ENCODE measurements at regions not wholly inside any gene's neighbourhood (a gene's known extent, or its start where the extent isn't known, plus 50 kb on each side); places are given as distances from the start of the nearest gene placed in this dataset.
"Not testable (repeated sequence)": the region's sequence is repeated elsewhere in the genome, so short reads cannot be mapped to it uniquely, and the experiment has no call there.

- 75 to 77% (median 76%) methylated on average over 11 of the region's 11 CpGs for WGBS, 3 donors
- Histone ChIP-seq H3K4me1 (ENCODE audit: control insufficient read depth in 3 of 3, insufficient read depth in 2 of 3, low read depth in 1 of 3, low read length in 2 of 3) (no peaks in the 10 kb centered on the region), H3K36me3 (ENCODE audit: control insufficient read depth in 3 of 3, insufficient read depth in 2 of 3, low read depth in 1 of 3, low read length in 3 of 3) (no peaks in the 10 kb centered on the region), H3K9me3 (ENCODE audit: control insufficient read depth in 2 of 2, insufficient read depth in 1 of 2, low read depth in 1 of 2, low read length in 1 of 2) (peaks cover 1 to 8% of the 10 kb centered on the region in 2 donors), H3K27me3 (ENCODE audit: control insufficient read depth in 3 of 3, insufficient read depth in 3 of 3, low read length in 3 of 3) (no peaks in the 10 kb centered on the region), H3K4me3 (ENCODE audit: low read depth in 1 of 3, low read length in 3 of 3) (no peak overlapping the region), H3K27ac (ENCODE audit: low read depth in 1 of 3, low read length in 2 of 3) (no peak overlapping the region)
- no peak for FAIRE-seq
- DNase-seq, result no peak
Observed at GRCh38 chr11:19615341-19616183, 97.1 kb upstream of the NAV2 start.

GRCh38 chr11:19614370-19614940 is 98.2 kb upstream of the NAV2 start:
- Histone ChIP-seq H3K27ac (ENCODE audit: low read depth in 1 of 3, low read length in 2 of 3) (no peak overlapping the region), H3K4me3 (ENCODE audit: low read depth in 1 of 3, low read length in 3 of 3) (no peak overlapping the region), H3K4me1 (ENCODE audit: control insufficient read depth in 3 of 3, insufficient read depth in 2 of 3, low read depth in 1 of 3, low read length in 2 of 3) (no peaks in the 10 kb centered on the region), H3K27me3 (ENCODE audit: control insufficient read depth in 3 of 3, insufficient read depth in 3 of 3, low read length in 3 of 3) (peaks cover 0 to 1% (median 0%) of the 10 kb centered on the region in 3 donors), H3K9me3 (ENCODE audit: control insufficient read depth in 2 of 2, insufficient read depth in 1 of 2, low read depth in 1 of 2, low read length in 1 of 2) (peaks cover 1 to 8% of the 10 kb centered on the region in 2 donors), H3K36me3 (ENCODE audit: control insufficient read depth in 3 of 3, insufficient read depth in 2 of 3, low read depth in 1 of 3, low read length in 3 of 3) (no peaks in the 10 kb centered on the region)
- FAIRE-seq (no peak), DNase-seq (no peak)
- WGBS, 3 donors, result 71 to 85% (median 71%) methylated on average over 3 of the region's 3 CpGs

GRCh38 chr11:19612025-19612424 is 100.6 kb upstream of the NAV2 start:
- H3K36me3 ChIP-seq (ENCODE audit: control insufficient read depth in 3 of 3, insufficient read depth in 2 of 3, low read depth in 1 of 3, low read length in 3 of 3); H3K27me3 ChIP-seq (ENCODE audit: control insufficient read depth in 3 of 3, insufficient read depth in 3 of 3, low read length in 3 of 3); DNase-seq; H3K4me1 ChIP-seq (ENCODE audit: control insufficient read depth in 3 of 3, insufficient read depth in 2 of 3, low read depth in 1 of 3, low read length in 2 of 3); H3K9me3 ChIP-seq (ENCODE audit: control insufficient read depth in 2 of 2, insufficient read depth in 1 of 2, low read depth in 1 of 2, low read length in 1 of 2); H3K4me3 ChIP-seq (ENCODE audit: low read depth in 1 of 3, low read length in 3 of 3); H3K27ac ChIP-seq (ENCODE audit: low read depth in 1 of 3, low read length in 2 of 3); FAIRE-seq: not testable (repeated sequence)

- no peak overlapping the region for H3K4me3 ChIP-seq (ENCODE audit: low read depth in 1 of 3, low read length in 3 of 3)
- H3K9me3 ChIP-seq (ENCODE audit: control insufficient read depth in 2 of 2, insufficient read depth in 1 of 2, low read depth in 1 of 2, low read length in 1 of 2), result peaks cover 0 to 15% of the 10 kb centered on the region in 2 donors
- no peak for DNase-seq
- no peaks in the 10 kb centered on the region for H3K4me1 ChIP-seq (ENCODE audit: control insufficient read depth in 3 of 3, insufficient read depth in 2 of 3, low read depth in 1 of 3, low read length in 2 of 3)
- no peak for FAIRE-seq
- peaks cover 0 to 2% (median 0%) of the 10 kb centered on the region in 3 donors for H3K27me3 ChIP-seq (ENCODE audit: control insufficient read depth in 3 of 3, insufficient read depth in 3 of 3, low read length in 3 of 3)
- WGBS, 3 donors, result 71 to 78% (median 76%) methylated on average over 5 of the region's 5 CpGs
- no peaks in the 10 kb centered on the region for H3K36me3 ChIP-seq (ENCODE audit: control insufficient read depth in 3 of 3, insufficient read depth in 2 of 3, low read depth in 1 of 3, low read length in 3 of 3)
- no peak overlapping the region for H3K27ac ChIP-seq (ENCODE audit: low read depth in 1 of 3, low read length in 2 of 3)
Observed at GRCh38 chr11:19607656-19608360, 104.8 kb upstream of the NAV2 start.

GRCh38 chr11:19606856-19607655 is 105.6 kb upstream of the NAV2 start:
- 83 to 88% (median 85%) methylated on average over 5 of the region's 5 CpGs for WGBS, 3 donors
- no peak overlapping the region for H3K27ac ChIP-seq (ENCODE audit: low read depth in 1 of 3, low read length in 2 of 3)
- no peak overlapping the region for H3K4me3 ChIP-seq (ENCODE audit: low read depth in 1 of 3, low read length in 3 of 3)
- no peaks in the 10 kb centered on the region for H3K36me3 ChIP-seq (ENCODE audit: control insufficient read depth in 3 of 3, insufficient read depth in 2 of 3, low read depth in 1 of 3, low read length in 3 of 3)
- FAIRE-seq (no peak), DNase-seq (no peak)
- no peaks in the 10 kb centered on the region for H3K4me1 ChIP-seq (ENCODE audit: control insufficient read depth in 3 of 3, insufficient read depth in 2 of 3, low read depth in 1 of 3, low read length in 2 of 3)
- H3K27me3 ChIP-seq (ENCODE audit: control insufficient read depth in 3 of 3, insufficient read depth in 3 of 3, low read length in 3 of 3), result peaks cover 0 to 2% (median 0%) of the 10 kb centered on the region in 3 donors
- peaks cover 0 to 14% of the 10 kb centered on the region in 2 donors for H3K9me3 ChIP-seq (ENCODE audit: control insufficient read depth in 2 of 2, insufficient read depth in 1 of 2, low read depth in 1 of 2, low read length in 1 of 2)

GRCh38 chr11:19605520-19606371 is 106.9 kb upstream of the NAV2 start:
- 80 to 89% (median 84%) methylated on average over 8 of the region's 8 CpGs for WGBS, 3 donors
- peaks cover 0 to 7% of the 10 kb centered on the region in 2 donors for H3K9me3 ChIP-seq (ENCODE audit: control insufficient read depth in 2 of 2, insufficient read depth in 1 of 2, low read depth in 1 of 2, low read length in 1 of 2)
- no peaks in the 10 kb centered on the region for H3K36me3 ChIP-seq (ENCODE audit: control insufficient read depth in 3 of 3, insufficient read depth in 2 of 3, low read depth in 1 of 3, low read length in 3 of 3)
- peaks cover 0 to 2% (median 0%) of the 10 kb centered on the region in 3 donors for H3K27me3 ChIP-seq (ENCODE audit: control insufficient read depth in 3 of 3, insufficient read depth in 3 of 3, low read length in 3 of 3)
- FAIRE-seq (no peak), DNase-seq (no peak)
- H3K4me3 ChIP-seq (ENCODE audit: low read depth in 1 of 3, low read length in 3 of 3), result no peak overlapping the region
- H3K27ac ChIP-seq (ENCODE audit: low read depth in 1 of 3, low read length in 2 of 3), result no peak overlapping the region
- no peaks in the 10 kb centered on the region for H3K4me1 ChIP-seq (ENCODE audit: control insufficient read depth in 3 of 3, insufficient read depth in 2 of 3, low read depth in 1 of 3, low read length in 2 of 3)

GRCh38 chr11:19604679-19605375 is 107.8 kb upstream of the NAV2 start:
- no peaks in the 10 kb centered on the region for H3K4me1 ChIP-seq (ENCODE audit: control insufficient read depth in 3 of 3, insufficient read depth in 2 of 3, low read depth in 1 of 3, low read length in 2 of 3)
- FAIRE-seq (no peak), DNase-seq (no peak)
- peaks cover 0 to 7% of the 10 kb centered on the region in 2 donors for H3K9me3 ChIP-seq (ENCODE audit: control insufficient read depth in 2 of 2, insufficient read depth in 1 of 2, low read depth in 1 of 2, low read length in 1 of 2)
- H3K4me3 ChIP-seq (ENCODE audit: low read depth in 1 of 3, low read length in 3 of 3), result no peak overlapping the region
- WGBS, 3 donors, result 89 to 98% (median 96%) methylated on average over 2 of the region's 2 CpGs
- H3K27me3 ChIP-seq (ENCODE audit: control insufficient read depth in 3 of 3, insufficient read depth in 3 of 3, low read length in 3 of 3), result peaks cover 0 to 6% (median 0%) of the 10 kb centered on the region in 3 donors
- H3K36me3 ChIP-seq (ENCODE audit: control insufficient read depth in 3 of 3, insufficient read depth in 2 of 3, low read depth in 1 of 3, low read length in 3 of 3), result no peaks in the 10 kb centered on the region
- no peak overlapping the region for H3K27ac ChIP-seq (ENCODE audit: low read depth in 1 of 3, low read length in 2 of 3)
